Cardiac septum (tissue), 1 donor: ENCODE measurements at regions not wholly inside any gene's neighbourhood (a gene's known extent, or its start where the extent isn't known, plus 50 kb on each side); places are given as distances from the start of the nearest gene placed in this dataset.

Experiments
- DNase-seq: peaks from one replicate; pipeline ENCODE4 v3.0.0-alpha.2; 2020; ENCODE audit warnings: low spot score
- intact Hi-C: fragments of 100-400 bp; cut with DNase I; formaldehyde crosslinking; loops from one replicate; pipeline ENCODE4 v1.14.0; 2022
- donor health status: DM: no; HTN: no; CAD: no.

GRCh38 chr2:193774166-193774565 lies 1579.4 kb upstream of the TMEFF2 start:
- intact Hi-C loops: no loop called here
- no peak for DNase-seq

GRCh38 chr2:193751299-193751698 lies 1556.6 kb upstream of the TMEFF2 start:
- DNase-seq: no peak
- intact Hi-C loops: no loop called here

- intact Hi-C loops: no loop called here
- DNase-seq: no peak
These were observed 1554.8 kb upstream of the TMEFF2 start for GRCh38 chr2:193749485-193749884.

GRCh38 chr2:193743089-193743488 lies 1548.4 kb upstream of the TMEFF2 start:
- intact Hi-C loops: no loop called here
- DNase-seq: no peak

GRCh38 chr2:193738892-193739291 lies 1544.2 kb upstream of the TMEFF2 start:
- intact Hi-C loops: no loop called here
- DNase-seq: no peak

- DNase-seq: no peak
- intact Hi-C loops: no loop called here
These were observed 1518.2 kb upstream of the TMEFF2 start for GRCh38 chr2:193712912-193713311.

GRCh38 chr2:193703411-193703810 lies 1508.7 kb upstream of the TMEFF2 start:
- DNase-seq: no peak
- intact Hi-C loops: no loop called here

GRCh38 chr2:193701484-193701883 lies 1506.8 kb upstream of the TMEFF2 start:
- intact Hi-C loops: no loop called here
- DNase-seq: no peak

GRCh38 chr2:193695367-193695766 lies 1500.6 kb upstream of the TMEFF2 start:
- no peak for DNase-seq
- intact Hi-C loops: no loop called here

- no peak for DNase-seq
- intact Hi-C loops: no loop called here
These were observed 1499.0 kb upstream of the TMEFF2 start for GRCh38 chr2:193693758-193694157.

GRCh38 chr2:193690572-193690971 lies 1495.8 kb upstream of the TMEFF2 start:
- DNase-seq: no peak
- intact Hi-C loops: no loop called here

GRCh38 chr2:193687195-193687594 lies 1492.5 kb upstream of the TMEFF2 start:
- intact Hi-C loops: no loop called here
- no peak for DNase-seq

- intact Hi-C loops: no loop called here
- no peak for DNase-seq
These were observed 1485.1 kb upstream of the TMEFF2 start for GRCh38 chr2:193679847-193680246.

GRCh38 chr2:193670478-193670877 lies 1475.7 kb upstream of the TMEFF2 start:
- DNase-seq: no peak
- intact Hi-C loops: no loop called here

- intact Hi-C loops: no loop called here
- DNase-seq: no peak
These were observed 1474.0 kb upstream of the TMEFF2 start for GRCh38 chr2:193668557-193669323.

- DNase-seq: no peak
- intact Hi-C loops: no loop called here
These were observed 1433.2 kb upstream of the TMEFF2 start for GRCh38 chr2:193627927-193628272.

- no peak for DNase-seq
- intact Hi-C loops: no loop called here
These were observed 1432.6 kb upstream of the TMEFF2 start for GRCh38 chr2:193627187-193627926.

- no peak for DNase-seq
- intact Hi-C loops: no loop called here
These were observed 1413.7 kb upstream of the TMEFF2 start for GRCh38 chr2:193608451-193608850.

- no peak for DNase-seq
- intact Hi-C loops: no loop called here
These were observed 1396.1 kb upstream of the TMEFF2 start for GRCh38 chr2:193590831-193591230.

- intact Hi-C loops: no loop called here
- DNase-seq: no peak
These were observed 1389.8 kb upstream of the TMEFF2 start for GRCh38 chr2:193584522-193584938.

GRCh38 chr2:193583638-193584400 lies 1389.1 kb upstream of the TMEFF2 start:
- intact Hi-C loops: no loop called here
- no peak for DNase-seq
